Smooth muscle cell (in vitro differentiated cells): ENCODE measurements at regions not wholly inside any gene's neighbourhood (a gene's known extent, or its start where the extent isn't known, plus 50 kb on each side); places are given as distances from the start of the nearest gene placed in this dataset.

Experiments used
- DNase-seq: peaks from one replicate; lab custom pipeline; 2025; ENCODE audit not compliant: unreplicated experiment; lab: John Stamatoyannopoulos, UW
- H2AFZ ChIP-seq: fragments of 200-600 bp; sonication (generic); 2 replicates; pipeline ENCODE4 v1.6.0; 2016; ENCODE audit warnings: antibody characterized with exemption, low read depth, mild to moderate bottlenecking
- H3F3A ChIP-seq: fragments of 200-600 bp; sonication (generic); 2 replicates; pipeline ENCODE4 v1.6.0; 2017; ENCODE audit warnings: antibody characterized with exemption, low read depth
- H3K27ac ChIP-seq: fragments of 200-600 bp; sonication (generic); 2 replicates; pipeline ENCODE4 v1.5.1; 2016; ENCODE audit warnings: low read depth, mild to moderate bottlenecking
- H3K27me3 ChIP-seq: fragments of 200-600 bp; sonication (generic); 2 replicates; pipeline ENCODE4 v1.6.1; 2016; ENCODE audit warnings: low read depth, mild to moderate bottlenecking
- H3K36me3 ChIP-seq: fragments of 200-600 bp; sonication (generic); 2 replicates; pipeline ENCODE4 v1.5.1; 2016; ENCODE audit warnings: low read depth
- H3K4me1 ChIP-seq: fragments of 200-600 bp; sonication (generic); 2 replicates; pipeline ENCODE4 v1.5.1; 2016; ENCODE audit warnings: low read depth
- H3K4me2 ChIP-seq: fragments of 200-600 bp; sonication (generic); 2 replicates; pipeline ENCODE4 v1.6.0; 2016; ENCODE audit warnings: mild to moderate bottlenecking
- H3K4me3 ChIP-seq: fragments of 200-600 bp; sonication (generic); 2 replicates; pipeline ENCODE4 v1.5.1; 2016; ENCODE audit warnings: mild to moderate bottlenecking
- H3K79me2 ChIP-seq: fragments of 200-600 bp; sonication (generic); 2 replicates; pipeline ENCODE4 v1.6.0; 2016; ENCODE audit warnings: low read depth, mild to moderate bottlenecking
- H3K9ac ChIP-seq: fragments of 200-600 bp; sonication (generic); 2 replicates; pipeline ENCODE4 v1.6.0; 2016; ENCODE audit warnings: low read depth
- H3K9me3 ChIP-seq: fragments of 200-600 bp; sonication (generic); replicated peaks from 2 replicates; pipeline ENCODE4 v1.5.1; 2016; ENCODE audit warnings: low read depth
- H4K20me1 ChIP-seq: fragments of 200-600 bp; sonication (generic); 2 replicates; pipeline ENCODE4 v1.6.0; 2016; ENCODE audit warnings: low read depth
- CTCF ChIP-seq: fragments of 200-600 bp; sonication (generic); IDR thresholded peaks from 2 replicates; pipeline ENCODE4 v1.5.1; 2017; ENCODE audit warnings: borderline replicate concordance, mild to moderate bottlenecking, antibody characterized with exemption; ENCODE audit not compliant: insufficient read depth, poor library complexity, severe bottlenecking
- WGBS: methylation state at CpG from one replicate; pipeline ENCODE4 v1.1.7; 2016; ENCODE audit warnings: low lambda C conversion rate; 5-methylcytosine and 5-hydroxymethylcytosine counted together

- no peak for DNase-seq
- Histone ChIP-seq H3K27ac (no peak overlapping the region), H3K4me3 (no peak overlapping the region), H2AFZ (no peak overlapping the region), H3K9me3 (no peaks in the 10 kb centered on the region), H3K4me1 (no peaks in the 10 kb centered on the region), H4K20me1 (no peaks in the 10 kb centered on the region), H3K27me3 (no peaks in the 10 kb centered on the region), H3K36me3 (no peaks in the 10 kb centered on the region), H3K4me2 (no peak overlapping the region), H3F3A (no peaks in the 10 kb centered on the region), H3K79me2 (no peaks in the 10 kb centered on the region), H3K9ac (no peak overlapping the region)
- WGBS: 80% methylated on average over 5 of the region's 5 CpGs
- no peak for TF ChIP-seq CTCF
Measured at GRCh38 chr18:73670524-73670923, 477.1 kb downstream of the FBXO15 start.

DNA sequence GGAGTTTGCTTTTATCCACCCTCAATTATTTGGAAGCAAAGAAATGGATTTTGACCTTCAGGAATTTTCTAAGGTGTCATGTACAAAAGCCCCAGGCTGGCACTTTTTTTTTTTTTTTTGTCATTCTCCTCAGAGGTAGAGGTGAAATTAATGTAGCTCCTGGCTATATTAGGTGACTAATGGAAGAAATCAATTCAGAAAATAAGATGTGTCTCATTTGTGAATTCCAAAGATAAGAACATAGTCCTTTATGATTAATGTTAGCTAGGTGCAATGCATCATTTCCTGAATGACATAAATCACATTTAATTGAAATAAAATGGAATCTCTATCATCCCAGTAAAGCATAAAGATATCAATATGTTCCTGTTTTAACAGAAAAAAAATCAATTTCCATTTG is 477.6 kb downstream of the FBXO15 start:
- Histone ChIP-seq H3K4me2 (no peak overlapping the region), H3K36me3 (no peaks in the 10 kb centered on the region), H3K4me1 (no peaks in the 10 kb centered on the region), H3K27me3 (no peaks in the 10 kb centered on the region), H3K27ac (no peak overlapping the region), H3K79me2 (no peaks in the 10 kb centered on the region), H4K20me1 (no peaks in the 10 kb centered on the region), H3K9ac (no peak overlapping the region), H3F3A (no peaks in the 10 kb centered on the region), H2AFZ (no peak overlapping the region), H3K4me3 (no peak overlapping the region), H3K9me3 (no peaks in the 10 kb centered on the region)
- no peak for DNase-seq
- no peak for TF ChIP-seq CTCF

GRCh38 chr18:73669297-73669696 is 478.3 kb downstream of the FBXO15 start:
- H3K4me2 ChIP-seq: no peak overlapping the region
- H3K27me3 ChIP-seq: no peaks in the 10 kb centered on the region
- no peaks in the 10 kb centered on the region for H4K20me1 ChIP-seq
- DNase-seq: no peak
- no peak overlapping the region for H3K9ac ChIP-seq
- no peak overlapping the region for H3K27ac ChIP-seq
- H3K4me3 ChIP-seq: no peak overlapping the region
- no peaks in the 10 kb centered on the region for H3K9me3 ChIP-seq
- H3K79me2 ChIP-seq: no peaks in the 10 kb centered on the region
- H3K4me1 ChIP-seq: no peaks in the 10 kb centered on the region
- H2AFZ ChIP-seq: no peak overlapping the region
- WGBS: 76% methylated on average over 6 of the region's 6 CpGs
- no peaks in the 10 kb centered on the region for H3F3A ChIP-seq
- H3K36me3 ChIP-seq: no peaks in the 10 kb centered on the region
- TF ChIP-seq CTCF: no peak

GRCh38 chr18:73668051-73668450 is 479.6 kb downstream of the FBXO15 start:
- no peaks in the 10 kb centered on the region for H3K36me3 ChIP-seq
- H4K20me1 ChIP-seq: no peaks in the 10 kb centered on the region
- no peaks in the 10 kb centered on the region for H3F3A ChIP-seq
- no peak for TF ChIP-seq CTCF
- H3K4me2 ChIP-seq: no peak overlapping the region
- no peaks in the 10 kb centered on the region for H3K4me1 ChIP-seq
- no peak for DNase-seq
- H3K79me2 ChIP-seq: no peaks in the 10 kb centered on the region
- H3K27ac ChIP-seq: no peak overlapping the region
- H2AFZ ChIP-seq: no peak overlapping the region
- no peak overlapping the region for H3K4me3 ChIP-seq
- H3K27me3 ChIP-seq: no peaks in the 10 kb centered on the region
- H3K9ac ChIP-seq: no peak overlapping the region
- WGBS: 93% methylated on average over 1 of the region's 1 CpG
- no peaks in the 10 kb centered on the region for H3K9me3 ChIP-seq
